ENCODE measurements at regions not wholly inside any gene's neighbourhood (a gene's known extent, or its start where the extent isn't known, plus 50 kb on each side); places are given as distances from the start of the nearest gene placed in this dataset.

DNA sequence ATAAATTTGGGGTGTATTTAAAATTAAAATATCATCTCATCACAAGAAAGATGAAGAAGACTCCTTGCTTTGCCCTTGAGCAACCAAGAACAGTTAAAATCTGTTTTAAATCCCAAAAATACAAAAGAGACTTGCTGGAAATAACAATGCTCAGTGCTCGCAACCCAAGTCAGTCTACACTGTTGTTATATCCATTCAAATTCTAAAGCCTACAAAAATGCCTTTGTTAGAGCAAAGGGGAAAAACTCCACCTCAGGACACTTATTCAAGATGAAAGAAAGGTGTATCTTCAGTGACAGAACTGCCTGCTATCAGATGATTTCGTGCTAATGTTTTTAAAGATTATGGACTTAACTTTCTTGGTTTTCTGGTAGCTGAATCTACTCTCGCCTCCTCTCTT lies 111.9 kb upstream of the TANK start:
- TF ChIP-seq, protein P1, sequence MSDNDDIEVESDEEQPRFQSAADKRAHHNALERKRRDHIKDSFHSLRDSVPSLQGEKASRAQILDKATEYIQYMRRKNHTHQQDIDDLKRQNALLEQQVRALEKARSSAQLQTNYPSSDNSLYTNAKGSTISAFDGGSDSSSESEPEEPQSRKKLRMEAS (IDR thresholded peaks at IDR 0.05): no peak
- TF ChIP-seq NFIC (IDR thresholded peaks at IDR 0.05) (no peak), YY1 (IDR thresholded peaks at IDR 0.05; ENCODE audit: low read depth) (no peak), CEBPB (IDR thresholded peaks at IDR 0.05) (no peak), FOXM1 (IDR thresholded peaks at IDR 0.05; ENCODE audit: borderline replicate concordance, low read depth) (no peak), RAD21 (IDR thresholded peaks at IDR 0.05; ENCODE audit: low read depth) (no peak), TEAD4 (IDR thresholded peaks at IDR 0.05) (no peak)
- TF ChIP-seq, protein P2, sequence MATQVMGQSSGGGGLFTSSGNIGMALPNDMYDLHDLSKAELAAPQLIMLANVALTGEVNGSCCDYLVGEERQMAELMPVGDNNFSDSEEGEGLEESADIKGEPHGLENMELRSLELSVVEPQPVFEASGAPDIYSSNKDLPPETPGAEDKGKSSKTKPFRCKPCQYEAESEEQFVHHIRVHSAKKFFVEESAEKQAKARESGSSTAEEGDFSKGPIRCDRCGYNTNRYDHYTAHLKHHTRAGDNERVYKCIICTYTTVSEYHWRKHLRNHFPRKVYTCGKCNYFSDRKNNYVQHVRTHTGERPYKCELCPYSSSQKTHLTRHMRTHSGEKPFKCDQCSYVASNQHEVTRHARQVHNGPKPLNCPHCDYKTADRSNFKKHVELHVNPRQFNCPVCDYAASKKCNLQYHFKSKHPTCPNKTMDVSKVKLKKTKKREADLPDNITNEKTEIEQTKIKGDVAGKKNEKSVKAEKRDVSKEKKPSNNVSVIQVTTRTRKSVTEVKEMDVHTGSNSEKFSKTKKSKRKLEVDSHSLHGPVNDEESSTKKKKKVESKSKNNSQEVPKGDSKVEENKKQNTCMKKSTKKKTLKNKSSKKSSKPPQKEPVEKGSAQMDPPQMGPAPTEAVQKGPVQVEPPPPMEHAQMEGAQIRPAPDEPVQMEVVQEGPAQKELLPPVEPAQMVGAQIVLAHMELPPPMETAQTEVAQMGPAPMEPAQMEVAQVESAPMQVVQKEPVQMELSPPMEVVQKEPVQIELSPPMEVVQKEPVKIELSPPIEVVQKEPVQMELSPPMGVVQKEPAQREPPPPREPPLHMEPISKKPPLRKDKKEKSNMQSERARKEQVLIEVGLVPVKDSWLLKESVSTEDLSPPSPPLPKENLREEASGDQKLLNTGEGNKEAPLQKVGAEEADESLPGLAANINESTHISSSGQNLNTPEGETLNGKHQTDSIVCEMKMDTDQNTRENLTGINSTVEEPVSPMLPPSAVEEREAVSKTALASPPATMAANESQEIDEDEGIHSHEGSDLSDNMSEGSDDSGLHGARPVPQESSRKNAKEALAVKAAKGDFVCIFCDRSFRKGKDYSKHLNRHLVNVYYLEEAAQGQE (IDR thresholded peaks at IDR 0.05; ENCODE audit: low read depth): no peak

DNA sequence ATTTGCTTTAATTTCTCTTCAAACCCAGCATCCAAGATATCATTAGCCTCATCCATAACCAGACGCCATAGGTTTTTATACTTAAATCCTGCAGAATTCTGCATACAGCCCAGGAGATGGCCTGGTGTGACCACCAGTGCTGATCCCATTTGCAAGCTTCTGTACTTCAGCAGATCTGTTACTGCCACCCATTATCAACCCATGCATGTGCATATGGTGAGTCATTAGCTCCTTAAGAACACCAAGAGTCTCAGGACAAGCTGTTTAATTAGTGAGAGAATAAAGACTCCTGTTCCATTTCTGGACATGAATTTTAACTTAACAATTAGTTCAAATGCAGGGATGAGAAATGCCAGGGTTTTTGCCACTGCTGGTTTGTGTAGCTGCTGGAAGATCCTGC lies 110.7 kb upstream of the TANK start:
- TF ChIP-seq NFIC (IDR thresholded peaks at IDR 0.05) (no peak), FOXM1 (IDR thresholded peaks at IDR 0.05; ENCODE audit: borderline replicate concordance, low read depth) (no peak), TAF1 (IDR thresholded peaks at IDR 0.05; ENCODE audit: low read depth) (no peak), CEBPB (IDR thresholded peaks at IDR 0.05) (no peak), EGR1 (IDR thresholded peaks at IDR 0.05) (no peak), EP300 (IDR thresholded peaks at IDR 0.05; ENCODE audit: borderline replicate concordance) (no peak), RAD21 (IDR thresholded peaks at IDR 0.05; ENCODE audit: low read depth) (no peak), YY1 (IDR thresholded peaks at IDR 0.05; ENCODE audit: low read depth) (no peak), TCF12 (IDR thresholded peaks at IDR 0.05; ENCODE audit: low read depth) (no peak), ZBTB7A (IDR thresholded peaks at IDR 0.05; ENCODE audit: low read depth) (no peak), CREB1 (IDR thresholded peaks at IDR 0.05; ENCODE audit: low read depth) (no peak), TEAD4 (IDR thresholded peaks at IDR 0.05) (no peak)
- TF ChIP-seq, protein P2 (IDR thresholded peaks at IDR 0.05; ENCODE audit: low read depth): no peak
- TF ChIP-seq, protein P3, sequence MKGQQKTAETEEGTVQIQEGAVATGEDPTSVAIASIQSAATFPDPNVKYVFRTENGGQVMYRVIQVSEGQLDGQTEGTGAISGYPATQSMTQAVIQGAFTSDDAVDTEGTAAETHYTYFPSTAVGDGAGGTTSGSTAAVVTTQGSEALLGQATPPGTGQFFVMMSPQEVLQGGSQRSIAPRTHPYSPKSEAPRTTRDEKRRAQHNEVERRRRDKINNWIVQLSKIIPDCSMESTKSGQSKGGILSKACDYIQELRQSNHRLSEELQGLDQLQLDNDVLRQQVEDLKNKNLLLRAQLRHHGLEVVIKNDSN (IDR thresholded peaks at IDR 0.05): no peak
- TF ChIP-seq, protein P1 (IDR thresholded peaks at IDR 0.05): no peak

DNA sequence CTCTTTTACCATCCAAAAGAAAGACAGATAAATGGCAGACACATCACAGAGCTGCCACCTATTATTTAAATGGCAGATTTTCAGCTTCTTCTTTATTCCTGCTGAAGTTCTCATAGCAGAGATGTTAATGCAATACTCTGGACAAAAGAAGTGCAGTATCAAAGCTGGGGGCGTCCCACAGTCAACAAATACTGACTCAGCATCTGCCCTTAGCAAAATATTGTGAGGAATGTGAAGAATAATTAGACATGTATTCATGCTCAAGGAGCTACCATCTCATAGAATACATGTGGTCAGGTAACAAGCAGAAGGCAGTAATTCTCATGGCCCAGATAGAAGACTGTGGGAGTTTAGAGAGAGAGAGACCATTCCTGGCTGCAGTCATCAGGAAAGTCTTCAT lies 108.0 kb upstream of the TANK start:
- TF ChIP-seq, protein P2 (IDR thresholded peaks at IDR 0.05; ENCODE audit: low read depth): no peak
- TF ChIP-seq ZBTB7A (IDR thresholded peaks at IDR 0.05; ENCODE audit: low read depth) (no peak), TEAD4 (IDR thresholded peaks at IDR 0.05) (no peak), CEBPB (IDR thresholded peaks at IDR 0.05) (no peak), CREB1 (IDR thresholded peaks at IDR 0.05; ENCODE audit: low read depth) (no peak), TCF12 (IDR thresholded peaks at IDR 0.05; ENCODE audit: low read depth) (no peak), EP300 (IDR thresholded peaks at IDR 0.05; ENCODE audit: borderline replicate concordance) (no peak), NFIC (IDR thresholded peaks at IDR 0.05) (no peak), RAD21 (IDR thresholded peaks at IDR 0.05; ENCODE audit: low read depth) (no peak), TAF1 (IDR thresholded peaks at IDR 0.05; ENCODE audit: low read depth) (no peak), EGR1 (IDR thresholded peaks at IDR 0.05) (no peak), YY1 (IDR thresholded peaks at IDR 0.05; ENCODE audit: low read depth) (no peak), FOXM1 (IDR thresholded peaks at IDR 0.05; ENCODE audit: borderline replicate concordance, low read depth) (no peak)
- TF ChIP-seq, protein P1 (IDR thresholded peaks at IDR 0.05): no peak
- TF ChIP-seq, protein P3 (IDR thresholded peaks at IDR 0.05): no peak

DNA sequence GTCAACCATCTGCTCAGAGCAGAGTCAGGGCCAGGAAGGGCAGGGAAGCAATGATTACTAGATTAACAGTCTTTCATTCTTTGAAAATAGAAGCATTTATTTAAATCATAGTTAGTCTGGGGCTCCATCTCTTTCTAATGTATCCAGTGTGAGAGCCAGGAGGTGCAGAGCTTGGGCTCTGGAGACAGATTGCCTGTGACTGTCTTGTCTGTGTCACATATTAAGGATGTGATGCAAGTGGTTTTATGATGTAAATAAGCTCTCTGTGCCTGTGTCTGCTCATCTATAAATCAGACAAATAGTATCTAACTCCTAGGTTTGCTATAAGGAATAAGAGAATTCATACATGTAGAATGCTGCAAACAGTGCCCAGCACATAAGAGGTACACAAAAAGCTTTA lies 104.9 kb upstream of the TANK start:
- TF ChIP-seq TAF1 (IDR thresholded peaks at IDR 0.05; ENCODE audit: low read depth): no peak
- TF ChIP-seq NFIC (IDR thresholded peaks at IDR 0.05): no peak
- no peak for TF ChIP-seq CREB1 (IDR thresholded peaks at IDR 0.05; ENCODE audit: low read depth)
- no peak for TF ChIP-seq EP300 (IDR thresholded peaks at IDR 0.05; ENCODE audit: borderline replicate concordance)
- TF ChIP-seq TCF12 (IDR thresholded peaks at IDR 0.05; ENCODE audit: low read depth): no peak
- no peak for TF ChIP-seq TEAD4 (IDR thresholded peaks at IDR 0.05)
- no peak for TF ChIP-seq ZBTB7A (IDR thresholded peaks at IDR 0.05; ENCODE audit: low read depth)
- TF ChIP-seq FOXM1 (IDR thresholded peaks at IDR 0.05; ENCODE audit: borderline replicate concordance, low read depth): no peak
- no peak for TF ChIP-seq RAD21 (IDR thresholded peaks at IDR 0.05; ENCODE audit: low read depth)
- TF ChIP-seq, protein P1 (IDR thresholded peaks at IDR 0.05): no peak
- TF ChIP-seq, protein P3 (IDR thresholded peaks at IDR 0.05): no peak
- TF ChIP-seq EGR1 (IDR thresholded peaks at IDR 0.05): no peak

All from Ishikawa (cell line).